ENCODE measurements at regions not wholly inside any gene's neighbourhood (a gene's known extent, or its start where the extent isn't known, plus 50 kb on each side); places are given as distances from the start of the nearest gene placed in this dataset.

- TF ChIP-seq, protein P1, sequence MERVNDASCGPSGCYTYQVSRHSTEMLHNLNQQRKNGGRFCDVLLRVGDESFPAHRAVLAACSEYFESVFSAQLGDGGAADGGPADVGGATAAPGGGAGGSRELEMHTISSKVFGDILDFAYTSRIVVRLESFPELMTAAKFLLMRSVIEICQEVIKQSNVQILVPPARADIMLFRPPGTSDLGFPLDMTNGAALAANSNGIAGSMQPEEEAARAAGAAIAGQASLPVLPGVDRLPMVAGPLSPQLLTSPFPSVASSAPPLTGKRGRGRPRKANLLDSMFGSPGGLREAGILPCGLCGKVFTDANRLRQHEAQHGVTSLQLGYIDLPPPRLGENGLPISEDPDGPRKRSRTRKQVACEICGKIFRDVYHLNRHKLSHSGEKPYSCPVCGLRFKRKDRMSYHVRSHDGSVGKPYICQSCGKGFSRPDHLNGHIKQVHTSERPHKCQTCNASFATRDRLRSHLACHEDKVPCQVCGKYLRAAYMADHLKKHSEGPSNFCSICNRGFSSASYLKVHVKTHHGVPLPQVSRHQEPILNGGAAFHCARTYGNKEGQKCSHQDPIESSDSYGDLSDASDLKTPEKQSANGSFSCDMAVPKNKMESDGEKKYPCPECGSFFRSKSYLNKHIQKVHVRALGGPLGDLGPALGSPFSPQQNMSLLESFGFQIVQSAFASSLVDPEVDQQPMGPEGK (CRISPR knock-in tag; IDR thresholded peaks at IDR 0.05; ENCODE audit: borderline replicate concordance), result no peak
- no peak for TF ChIP-seq TSHZ2 (CRISPR knock-in tag; IDR thresholded peaks at IDR 0.05)
- no peak for TF ChIP-seq ZC3H10 (CRISPR knock-in tag; IDR thresholded peaks at IDR 0.05)
- TF ChIP-seq CSDC2 (CRISPR knock-in tag; IDR thresholded peaks at IDR 0.05), result no peak
Measured at GRCh38 chr2:158002079-158002478, 99.6 kb upstream of the UPP2 start (continued).

- TF ChIP-seq ZFP3 (CRISPR knock-in tag; IDR thresholded peaks at IDR 0.05) (no peak), TCF4 (CRISPR knock-in tag; IDR thresholded peaks at IDR 0.05; ENCODE audit: borderline replicate concordance) (no peak), POU6F1 (CRISPR knock-in tag; IDR thresholded peaks at IDR 0.05; ENCODE audit: borderline replicate concordance, low read depth) (no peak), PPARA (CRISPR knock-in tag; IDR thresholded peaks at IDR 0.05; ENCODE audit: borderline replicate concordance) (no peak), ZC3H10 (CRISPR knock-in tag; IDR thresholded peaks at IDR 0.05) (no peak), RARB (CRISPR knock-in tag; IDR thresholded peaks at IDR 0.05) (no peak), TSHZ2 (CRISPR knock-in tag; IDR thresholded peaks at IDR 0.05) (no peak), ZFP30 (CRISPR knock-in tag; IDR thresholded peaks at IDR 0.05) (no peak), CREB5 (CRISPR knock-in tag; IDR thresholded peaks at IDR 0.05; ENCODE audit: low read depth) (no peak), GLIS3 (CRISPR knock-in tag; IDR thresholded peaks at IDR 0.05) (no peak), ZNF70 (CRISPR knock-in tag; IDR thresholded peaks at IDR 0.05) (no peak), TOX (CRISPR knock-in tag; IDR thresholded peaks at IDR 0.05; ENCODE audit: borderline replicate concordance) (no peak)
- TF ChIP-seq, protein P1 (CRISPR knock-in tag; IDR thresholded peaks at IDR 0.05; ENCODE audit: borderline replicate concordance), result no peak
Measured at GRCh38 chr2:157996799-157997198, 104.9 kb upstream of the UPP2 start.

GRCh38 chr2:157995117-157995516 lies 106.6 kb upstream of the UPP2 start:
- ATAC-seq, result peak; percentile 32; the same call in 1 of the 3 replicates
- peak; percentile 47 for TF ChIP-seq ISL1 (CRISPR knock-in tag; IDR thresholded peaks at IDR 0.05)
- peak; percentile 26; the same call in 1 of the 2 replicates for TF ChIP-seq TCF4 (CRISPR knock-in tag; IDR thresholded peaks at IDR 0.05; ENCODE audit: borderline replicate concordance)
- TF ChIP-seq GLIS3 (CRISPR knock-in tag; IDR thresholded peaks at IDR 0.05), result no peak
- TF ChIP-seq OSR1 (CRISPR knock-in tag; IDR thresholded peaks at IDR 0.05), result no peak
- TF ChIP-seq, protein P2, sequence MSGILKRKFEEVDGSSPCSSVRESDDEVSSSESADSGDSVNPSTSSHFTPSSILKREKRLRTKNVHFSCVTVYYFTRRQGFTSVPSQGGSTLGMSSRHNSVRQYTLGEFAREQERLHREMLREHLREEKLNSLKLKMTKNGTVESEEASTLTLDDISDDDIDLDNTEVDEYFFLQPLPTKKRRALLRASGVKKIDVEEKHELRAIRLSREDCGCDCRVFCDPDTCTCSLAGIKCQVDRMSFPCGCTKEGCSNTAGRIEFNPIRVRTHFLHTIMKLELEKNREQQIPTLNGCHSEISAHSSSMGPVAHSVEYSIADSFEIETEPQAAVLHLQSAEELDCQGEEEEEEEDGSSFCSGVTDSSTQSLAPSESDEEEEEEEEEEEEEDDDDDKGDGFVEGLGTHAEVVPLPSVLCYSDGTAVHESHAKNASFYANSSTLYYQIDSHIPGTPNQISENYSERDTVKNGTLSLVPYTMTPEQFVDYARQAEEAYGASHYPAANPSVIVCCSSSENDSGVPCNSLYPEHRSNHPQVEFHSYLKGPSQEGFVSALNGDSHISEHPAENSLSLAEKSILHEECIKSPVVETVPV (CRISPR knock-in tag; IDR thresholded peaks at IDR 0.05), result peak; percentile 13; the same call in 1 of the 2 replicates
- peak; percentile 67; the same call in 1 of the 2 replicates for TF ChIP-seq TSHZ2 (CRISPR knock-in tag; IDR thresholded peaks at IDR 0.05)
- TF ChIP-seq TOX (CRISPR knock-in tag; IDR thresholded peaks at IDR 0.05; ENCODE audit: borderline replicate concordance), result no peak
- no peak for TF ChIP-seq ZNF8 (CRISPR knock-in tag; IDR thresholded peaks at IDR 0.05)

More at GRCh38 chr2:157996799-157997198, 104.9 kb upstream of the UPP2 start:
- no peak for ATAC-seq
